A549 (cell line): ENCODE measurements at regions not wholly inside any gene's neighbourhood (a gene's known extent, or its start where the extent isn't known, plus 50 kb on each side); places are given as distances from the start of the nearest gene placed in this dataset.

Experiments
- ATAC-seq, 2 experiments: fragments of 200-7000 bp in 1 of 2; fragments of >200 bp in 1 of 2; cut with Nextera tagmentation in 1 of 2; cut with Tn5 transposase in 1 of 2; 3 replicates each; pipeline versions ENCODE4 v1.8.0 to v1.9.1; 2018 to 2020; ENCODE audit warnings: mild to moderate bottlenecking in 1 of 2, moderate library complexity in 1 of 2
- CTCF ChIA-PET: fragments of 300-600 bp; sonication (Branson Sonifier 250); formaldehyde crosslinking; extraction: SDS; loops from one replicate; lab custom pipeline; 2021; ENCODE audit warnings: antibody characterized with exemption, inconsistent platforms; lab: Yijun Ruan, JAX
- POLR2A ChIA-PET: fragments of 350-600 bp; formaldehyde crosslinking; extraction: SDS; loops from one replicate; lab custom pipeline; 2021; ENCODE audit warnings: antibody characterized with exemption, inconsistent platforms; lab: Yijun Ruan, JAX
- DNase-seq, 2 experiments: peaks; one replicate each; pipeline versions ENCODE4 v3.0.0 to v3.0.0-alpha.2; 2011 to 2016; ENCODE audit warnings: low read depth in 1 of 2, low spot score in 1 of 2
- FAIRE-seq: peaks from 2 replicates; lab custom pipeline; 2011; peaks lifted over from hg19 to GRCh38; lab: Jason Lieb, UNC
- H3K27ac ChIP-seq, 2 experiments: fragments of >200 bp; sonication (Bioruptor Twin); formaldehyde crosslinking; 3 replicates each; pipeline ENCODE4 v1.5.1; 2016 to 2017
- H3K4me1 ChIP-seq: fragments of >200 bp; sonication (Bioruptor Twin); formaldehyde crosslinking; 3 replicates; pipeline ENCODE4 v1.6.1; 2016
- H3K4me2 ChIP-seq: fragments of >200 bp; sonication (Bioruptor Twin); formaldehyde crosslinking; 3 replicates; pipeline ENCODE4 v1.6.1; 2016
- H3K4me3 ChIP-seq: fragments of >200 bp; sonication (Bioruptor Twin); formaldehyde crosslinking; 3 replicates; pipeline ENCODE4 v1.5.1; 2016
- H3K9me3 ChIP-seq: fragments of >200 bp; sonication (Bioruptor Twin); formaldehyde crosslinking; 3 replicates; pipeline ENCODE4 v1.6.1; 2016
- CBX2 ChIP-seq: fragments of 200-600 bp; sonication (generic); IDR thresholded peaks from 2 replicates; pipeline ENCODE4 v1.6.1; 2016; ENCODE audit warnings: low read depth, mild to moderate bottlenecking, borderline replicate concordance
- EHF ChIP-seq: fragments of 250-450 bp; sonication (Bioruptor Pico); IDR thresholded peaks from 2 replicates; pipeline ENCODE4 v1.5.0; 2020; ENCODE audit warnings: mild to moderate bottlenecking
- EHMT2 ChIP-seq: fragments of 200-600 bp; sonication (generic); IDR thresholded peaks from 2 replicates; pipeline ENCODE4 v1.6.1; 2016; ENCODE audit warnings: antibody characterized with exemption, low read depth, mild to moderate bottlenecking, moderate library complexity
- FOSB ChIP-seq: fragments of 250-450 bp; sonication (Bioruptor Pico); IDR thresholded peaks from 2 replicates; pipeline ENCODE4 v1.5.0; 2020; ENCODE audit warnings: mild to moderate bottlenecking, moderate library complexity
- FOSL2 ChIP-seq, 2 experiments: fragments of 450-650 bp in 1 of 2; fragments of >200 bp in 1 of 2; sonication (Bioruptor Twin) in 1 of 2; formaldehyde crosslinking; IDR thresholded peaks; 2 replicates each; pipeline versions ENCODE4 v1.5.0 to v1.6.1; 2016 to 2020; ENCODE audit warnings: mild to moderate bottlenecking in 1 of 2, moderate library complexity in 1 of 2
- FOXS1 ChIP-seq: fragments of 250-450 bp; sonication (Bioruptor Pico); IDR thresholded peaks from 2 replicates; pipeline ENCODE4 v1.5.0; 2020; ENCODE audit warnings: mild to moderate bottlenecking, moderate library complexity
- GATA3 ChIP-seq: IDR thresholded peaks from 2 replicates; pipeline ENCODE4 v1.6.1; 2012; ENCODE audit warnings: borderline replicate concordance
- HOXA7 ChIP-seq: fragments of 250-450 bp; sonication (Bioruptor Pico); IDR thresholded peaks from 2 replicates; pipeline ENCODE4 v1.5.0; 2020; ENCODE audit warnings: mild to moderate bottlenecking, moderate library complexity
- HOXB13 ChIP-seq: fragments of 250-450 bp; sonication (Bioruptor Pico); IDR thresholded peaks from 2 replicates; pipeline ENCODE4 v1.5.0; 2020; ENCODE audit warnings: low read depth, mild to moderate bottlenecking, moderate library complexity
- HOXB5 ChIP-seq: fragments of 250-450 bp; sonication (Bioruptor Pico); IDR thresholded peaks from 2 replicates; pipeline ENCODE4 v1.5.0; 2020; ENCODE audit warnings: mild to moderate bottlenecking, moderate library complexity
- KDM5A ChIP-seq: fragments of 200-600 bp; sonication (generic); IDR thresholded peaks from 2 replicates; pipeline ENCODE4 v1.6.1; 2016; ENCODE audit warnings: antibody characterized with exemption, mild to moderate bottlenecking
- MAFK ChIP-seq: fragments of 450-650 bp; IDR thresholded peaks from 2 replicates; pipeline ENCODE4 v1.6.1; 2014; ENCODE audit not compliant: partially characterized antibody
- MAZ ChIP-seq: fragments of 150-350 bp; IDR thresholded peaks from 2 replicates; pipeline ENCODE4 v1.6.1; 2014; ENCODE audit warnings: antibody characterized with exemption, low read depth, low read length, borderline replicate concordance
- MYC ChIP-seq: IDR thresholded peaks from 2 replicates; pipeline ENCODE4 v1.6.1; 2012; ENCODE audit warnings: mild to moderate bottlenecking, inconsistent platforms, low read length, improper control_type of control experiment, borderline replicate concordance
- NR3C1 ChIP-seq: fragments of >200 bp; sonication (Bioruptor Twin); formaldehyde crosslinking; IDR thresholded peaks from 3 replicates; pipeline ENCODE4 v1.6.1; 2017
- PBX3 ChIP-seq: IDR thresholded peaks from 2 replicates; pipeline ENCODE4 v1.6.1; 2012
- PHF8 ChIP-seq: fragments of 200-600 bp; sonication (generic); IDR thresholded peaks from 2 replicates; pipeline ENCODE4 v1.6.1; 2016; ENCODE audit warnings: low read depth, mild to moderate bottlenecking, antibody characterized with exemption, moderate library complexity, borderline replicate concordance
- RCOR1 ChIP-seq: fragments of 150-350 bp; IDR thresholded peaks from 2 replicates; pipeline ENCODE4 v1.6.1; 2014; ENCODE audit warnings: antibody characterized with exemption, low read length, low read depth
- RFX5 ChIP-seq: fragments of 450-650 bp; IDR thresholded peaks from 2 replicates; pipeline ENCODE4 v1.7.1; 2014; ENCODE audit warnings: antibody characterized with exemption, mild to moderate bottlenecking, moderate library complexity
- RNF2 ChIP-seq: fragments of 200-600 bp; sonication (generic); IDR thresholded peaks from 2 replicates; pipeline ENCODE4 v1.6.1; 2016; ENCODE audit warnings: low read depth, mild to moderate bottlenecking, antibody characterized with exemption, moderate library complexity, borderline replicate concordance
- SREBF2 ChIP-seq: fragments of 450-650 bp; IDR thresholded peaks from 2 replicates; pipeline ENCODE4 v1.6.1; 2014; ENCODE audit warnings: mild to moderate bottlenecking, moderate library complexity
- TFCP2L1 ChIP-seq: fragments of 250-450 bp; sonication (Bioruptor Pico); IDR thresholded peaks from 2 replicates; pipeline ENCODE4 v1.5.0; 2021; ENCODE audit warnings: mild to moderate bottlenecking
- ZC3H11A ChIP-seq: fragments of 450-650 bp; IDR thresholded peaks from 2 replicates; pipeline ENCODE4 v1.6.1; 2014; ENCODE audit warnings: antibody characterized with exemption, mild to moderate bottlenecking
- ZFP36 ChIP-seq: fragments of 450-650 bp; IDR thresholded peaks from 2 replicates; pipeline ENCODE4 v1.6.1; 2014; ENCODE audit warnings: borderline replicate concordance; ENCODE audit not compliant: partially characterized antibody
- WGBS: methylation state at CpG from one replicate; pipeline ENCODE4 v1.1.6; 2017; ENCODE audit errors: missing lambda C conversion rate; 5-methylcytosine and 5-hydroxymethylcytosine counted together
- TF ChIP-seq, protein P1 (sequence below): fragments of >200 bp; sonication (Bioruptor Twin); formaldehyde crosslinking; IDR thresholded peaks from 3 replicates; pipeline ENCODE4 v1.6.1; 2016
- TF ChIP-seq, protein P2 (sequence below): fragments of 450-650 bp; IDR thresholded peaks from 2 replicates; pipeline ENCODE4 v1.6.1; 2014; ENCODE audit warnings: antibody characterized with exemption
- TF ChIP-seq, protein P3 (sequence below): fragments of >200 bp; sonication (Bioruptor Twin); formaldehyde crosslinking; IDR thresholded peaks from 2 replicates; pipeline ENCODE4 v1.6.1; 2016
- TF ChIP-seq, protein P4 (sequence below): fragments of 150-350 bp; IDR thresholded peaks from 2 replicates; pipeline ENCODE4 v1.6.1; 2014; ENCODE audit warnings: low read depth, mild to moderate bottlenecking, low read length

- FAIRE-seq = no peak
Measured at GRCh38 chr18:27419646-27420045, 234.5 kb upstream of the CHST9 start.

GRCh38 chr18:27415495-27415894 lies 230.4 kb upstream of the CHST9 start:
- CTCF ChIA-PET = no interaction called here

More at GRCh38 chr18:27419646-27420045, 234.5 kb upstream of the CHST9 start:
- Histone ChIP-seq H3K4me2 (no peak overlapping the region), H3K27ac (no peak overlapping the region), H3K4me3 (no peak overlapping the region), H3K9me3 (no peaks in the 10 kb centered on the region), H3K4me1 (no peaks in the 10 kb centered on the region)
- DNase-seq (no peak), ATAC-seq (no peak)
- TF ChIP-seq FOXS1 (no peak), EHMT2 (no peak), PHF8 (no peak)
- ChIA-PET CTCF (no interaction called here), POLR2A (no interaction called here)
- 32% methylated on average over 2 of the region's 2 CpGs for WGBS

GRCh38 chr18:27414682-27415081 lies 229.6 kb upstream of the CHST9 start:
- ChIA-PET CTCF (no interaction called here), POLR2A (no interaction called here)
- H3K9me3 ChIP-seq = no peaks in the 10 kb centered on the region
- WGBS = 7% methylated on average over 1 of the region's 1 CpG
- no peak overlapping the region for H3K4me3 ChIP-seq
- ATAC-seq = no peak
- no peak overlapping the region for H3K27ac ChIP-seq
- FAIRE-seq = no peak
- DNase-seq = no peak
- TF ChIP-seq SREBF2 (no peak), MYC (no peak), PBX3 (no peak), RNF2 (no peak), EHF (CRISPR knock-in tag) (no peak), FOSB (CRISPR knock-in tag) (no peak), RCOR1 (no peak), ZC3H11A (no peak), MAZ (no peak), EHMT2 (no peak), KDM5A (no peak), CBX2 (no peak), HOXA7 (CRISPR knock-in tag) (no peak), TFCP2L1 (CRISPR knock-in tag) (no peak), FOSL2 (IDR thresholded peaks at IDR 0.05) (no peak), FOSL2 (CRISPR knock-in tag; IDR thresholded peaks at IDR 0.05) (no peak), GATA3 (no peak), MAFK (no peak)
- TF ChIP-seq, protein P1, sequence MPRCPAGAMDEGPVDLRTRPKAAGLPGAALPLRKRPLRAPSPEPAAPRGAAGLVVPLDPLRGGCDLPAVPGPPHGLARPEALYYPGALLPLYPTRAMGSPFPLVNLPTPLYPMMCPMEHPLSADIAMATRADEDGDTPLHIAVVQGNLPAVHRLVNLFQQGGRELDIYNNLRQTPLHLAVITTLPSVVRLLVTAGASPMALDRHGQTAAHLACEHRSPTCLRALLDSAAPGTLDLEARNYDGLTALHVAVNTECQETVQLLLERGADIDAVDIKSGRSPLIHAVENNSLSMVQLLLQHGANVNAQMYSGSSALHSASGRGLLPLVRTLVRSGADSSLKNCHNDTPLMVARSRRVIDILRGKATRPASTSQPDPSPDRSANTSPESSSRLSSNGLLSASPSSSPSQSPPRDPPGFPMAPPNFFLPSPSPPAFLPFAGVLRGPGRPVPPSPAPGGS = no peak
- TF ChIP-seq, protein P2, sequence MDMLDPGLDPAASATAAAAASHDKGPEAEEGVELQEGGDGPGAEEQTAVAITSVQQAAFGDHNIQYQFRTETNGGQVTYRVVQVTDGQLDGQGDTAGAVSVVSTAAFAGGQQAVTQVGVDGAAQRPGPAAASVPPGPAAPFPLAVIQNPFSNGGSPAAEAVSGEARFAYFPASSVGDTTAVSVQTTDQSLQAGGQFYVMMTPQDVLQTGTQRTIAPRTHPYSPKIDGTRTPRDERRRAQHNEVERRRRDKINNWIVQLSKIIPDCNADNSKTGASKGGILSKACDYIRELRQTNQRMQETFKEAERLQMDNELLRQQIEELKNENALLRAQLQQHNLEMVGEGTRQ = no peak
- TF ChIP-seq, protein P3, sequence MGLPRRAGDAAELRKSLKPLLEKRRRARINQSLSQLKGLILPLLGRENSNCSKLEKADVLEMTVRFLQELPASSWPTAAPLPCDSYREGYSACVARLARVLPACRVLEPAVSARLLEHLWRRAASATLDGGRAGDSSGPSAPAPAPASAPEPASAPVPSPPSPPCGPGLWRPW = no peak
- no peak overlapping the region for H3K4me2 ChIP-seq
- H3K4me1 ChIP-seq = no peaks in the 10 kb centered on the region

More at GRCh38 chr18:27415495-27415894, 230.4 kb upstream of the CHST9 start:
- POLR2A ChIA-PET = no interaction called here
- TF ChIP-seq, protein P3 = no peak
- TF ChIP-seq, protein P4, sequence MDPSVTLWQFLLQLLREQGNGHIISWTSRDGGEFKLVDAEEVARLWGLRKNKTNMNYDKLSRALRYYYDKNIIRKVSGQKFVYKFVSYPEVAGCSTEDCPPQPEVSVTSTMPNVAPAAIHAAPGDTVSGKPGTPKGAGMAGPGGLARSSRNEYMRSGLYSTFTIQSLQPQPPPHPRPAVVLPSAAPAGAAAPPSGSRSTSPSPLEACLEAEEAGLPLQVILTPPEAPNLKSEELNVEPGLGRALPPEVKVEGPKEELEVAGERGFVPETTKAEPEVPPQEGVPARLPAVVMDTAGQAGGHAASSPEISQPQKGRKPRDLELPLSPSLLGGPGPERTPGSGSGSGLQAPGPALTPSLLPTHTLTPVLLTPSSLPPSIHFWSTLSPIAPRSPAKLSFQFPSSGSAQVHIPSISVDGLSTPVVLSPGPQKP = no peak
- no peak for TF ChIP-seq TFCP2L1 (CRISPR knock-in tag)
- no peak for TF ChIP-seq HOXB13 (CRISPR knock-in tag)
- TF ChIP-seq NR3C1 = no peak
- no peak for TF ChIP-seq FOSL2 (IDR thresholded peaks at IDR 0.05)
- no peak for TF ChIP-seq FOSL2 (CRISPR knock-in tag; IDR thresholded peaks at IDR 0.05)
- no peak for TF ChIP-seq HOXB5 (CRISPR knock-in tag)
- no peak for TF ChIP-seq EHMT2
- no peak for TF ChIP-seq MAFK
- TF ChIP-seq ZFP36 = no peak
- no peak for TF ChIP-seq SREBF2
- no peak for TF ChIP-seq MAZ
- no peak for TF ChIP-seq RFX5
- TF ChIP-seq, protein P1 = no peak
- TF ChIP-seq, all 56 proteins: peak for 0
- Histone ChIP-seq H3K9me3 (no peaks in the 10 kb centered on the region), H3K4me1 (no peaks in the 10 kb centered on the region), H3K27ac (no peak overlapping the region), H3K4me2 (no peak overlapping the region), H3K4me3 (no peak overlapping the region)
- WGBS = 7% methylated on average over 4 of the region's 4 CpGs
- DNase-seq (no peak), FAIRE-seq (no peak), ATAC-seq (no peak)
